GM06990 (cell line): ENCODE measurements at regions not wholly inside any gene's neighbourhood (a gene's known extent, or its start where the extent isn't known, plus 50 kb on each side); places are given as distances from the start of the nearest gene placed in this dataset.

Experiments used
- DNase-seq: peaks from one replicate; pipeline ENCODE4 v3.0.0-alpha.2; 2011; ENCODE audit not compliant: insufficient read length; ENCODE audit errors: extremely low read depth
- H3K27me3 ChIP-seq: replicated peaks from 2 replicates; pipeline ENCODE4 v1.6.0; 2011; ENCODE audit warnings: low read length; ENCODE audit not compliant: control insufficient read depth, insufficient read depth
- H3K36me3 ChIP-seq: 2 replicates; pipeline ENCODE4 v1.5.1; 2011; ENCODE audit warnings: low read length; ENCODE audit not compliant: control insufficient read depth, insufficient read depth
- H3K4me3 ChIP-seq: replicated peaks from 2 replicates; pipeline ENCODE4 v1.5.1; 2011; ENCODE audit warnings: low read depth, mild to moderate bottlenecking, control low read depth, low read length
- CTCF ChIP-seq: IDR thresholded peaks from 2 replicates; pipeline ENCODE4 v1.5.1; 2011; ENCODE audit warnings: low read length, control low read depth, mild to moderate bottlenecking, inconsistent platforms; ENCODE audit not compliant: insufficient read depth, poor library complexity, severe bottlenecking

DNA sequence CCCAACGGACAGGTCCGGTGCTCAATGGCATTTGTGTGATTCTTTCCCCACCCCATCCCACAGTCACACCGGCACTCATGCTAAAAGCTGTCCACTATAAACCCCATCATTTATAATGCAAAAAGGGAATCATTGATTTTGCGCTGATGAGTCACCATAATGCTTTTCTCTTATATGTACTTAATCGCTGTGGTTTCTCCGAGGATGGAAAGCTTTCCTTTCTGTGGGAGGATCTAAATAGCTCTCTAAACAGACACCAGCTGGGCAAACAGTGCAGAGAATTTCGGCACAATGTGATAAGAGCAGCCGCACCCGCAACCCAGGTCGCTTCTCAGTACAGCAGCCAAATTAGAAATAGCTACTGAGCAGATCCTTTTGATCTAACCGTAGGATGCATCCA is 85.6 kb downstream of the SETD4 start:
- TF ChIP-seq CTCF: no peak
- Histone ChIP-seq H3K36me3 (no peaks in the 10 kb centered on the region), H3K4me3 (no peak overlapping the region), H3K27me3 (no peaks in the 10 kb centered on the region)
- no peak for DNase-seq

DNA sequence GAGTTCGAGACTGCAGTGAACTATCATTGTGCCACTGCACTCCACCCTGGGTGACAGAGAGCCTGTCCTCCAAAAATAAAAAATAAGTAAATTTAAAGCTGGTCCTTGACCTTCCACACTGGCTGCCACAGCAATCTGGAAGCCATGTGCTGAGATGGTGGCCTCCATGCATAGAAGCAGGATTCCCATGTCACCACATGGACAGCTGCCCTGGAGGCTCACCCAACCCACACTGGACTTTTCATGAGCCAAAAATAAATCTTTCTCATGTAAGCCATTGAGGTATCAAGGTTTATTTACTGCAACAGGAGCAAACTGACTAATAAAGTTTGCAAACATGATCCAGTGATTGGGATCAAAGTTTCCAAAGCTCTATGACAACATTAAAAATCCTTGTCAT is 88.5 kb downstream of the SETD4 start:
- DNase-seq: no peak
- Histone ChIP-seq H3K27me3 (no peaks in the 10 kb centered on the region), H3K4me3 (no peak overlapping the region), H3K36me3 (no peaks in the 10 kb centered on the region)
- no peak for TF ChIP-seq CTCF

DNA sequence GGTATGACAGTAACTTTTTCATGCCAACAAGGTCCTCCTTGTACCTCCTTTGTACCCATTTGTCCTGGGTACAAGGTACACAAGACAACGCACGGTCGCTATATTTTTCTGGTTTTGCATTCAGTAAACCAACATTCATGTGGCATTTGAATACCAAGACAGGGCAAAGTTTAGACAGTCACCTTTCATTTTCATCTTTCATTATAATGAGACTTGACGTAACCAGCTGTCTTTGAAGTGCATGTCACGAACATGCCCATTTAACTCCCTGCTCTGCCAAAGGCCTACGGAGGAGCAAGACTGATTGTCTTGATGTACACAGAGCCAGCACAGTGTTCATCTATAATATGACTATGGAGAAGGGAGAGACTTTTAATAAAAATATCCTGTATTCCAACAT is 91.0 kb downstream of the SETD4 start:
- no peak for DNase-seq
- Histone ChIP-seq H3K4me3 (no peak overlapping the region), H3K27me3 (no peaks in the 10 kb centered on the region), H3K36me3 (no peaks in the 10 kb centered on the region)
- TF ChIP-seq CTCF: no peak

DNA sequence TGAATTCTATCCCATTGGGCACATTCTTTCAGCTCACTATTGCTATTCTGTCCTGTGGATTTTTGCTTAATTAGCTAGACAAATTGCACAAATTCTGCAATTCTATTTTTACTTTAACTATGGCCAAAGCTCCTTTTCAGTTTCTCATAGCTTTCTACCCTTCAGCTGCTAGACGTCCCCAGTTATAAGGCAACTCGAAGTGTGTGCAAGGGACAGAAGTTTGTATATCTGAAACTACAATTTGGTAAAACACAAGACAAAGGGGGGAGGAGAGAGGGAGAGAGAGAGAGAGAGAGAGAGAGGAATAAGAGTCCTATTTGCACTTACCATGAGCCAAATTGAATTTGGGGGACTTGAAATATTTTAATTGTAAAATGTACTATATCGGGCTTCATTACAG is 91.8 kb downstream of the SETD4 start:
- no peak overlapping the region for H3K4me3 ChIP-seq
- no peak for TF ChIP-seq CTCF
- H3K27me3 ChIP-seq: no peaks in the 10 kb centered on the region
- DNase-seq: no peak
- no peaks in the 10 kb centered on the region for H3K36me3 ChIP-seq

DNA sequence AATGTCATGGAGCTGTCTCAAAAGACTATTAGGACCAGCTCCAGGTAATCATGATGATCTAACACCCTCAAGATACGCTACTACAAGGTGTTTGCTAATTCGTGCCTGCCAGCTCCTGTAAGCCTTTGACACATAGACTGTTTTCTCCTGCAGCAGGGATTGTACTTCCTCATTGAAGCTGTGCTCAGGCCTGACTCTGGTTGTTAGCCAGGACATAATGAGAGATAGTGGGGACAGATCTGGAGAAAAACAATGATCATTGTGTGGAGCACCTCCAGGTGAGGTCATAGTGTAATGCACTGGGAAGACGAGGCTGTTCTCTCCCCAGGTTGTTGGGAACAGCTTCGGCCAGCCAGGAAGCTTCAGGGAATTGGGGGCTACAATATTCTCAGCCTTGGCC is 94.6 kb downstream of the SETD4 start:
- H3K27me3 ChIP-seq: no peaks in the 10 kb centered on the region
- DNase-seq: no peak

More for the DNA sequence above, 94.6 kb downstream of the SETD4 start:
- H3K4me3 ChIP-seq: no peak overlapping the region
- H3K36me3 ChIP-seq: no peaks in the 10 kb centered on the region
- no peak for TF ChIP-seq CTCF
